Islet of Langerhans (tissue), 1 donor: ENCODE measurements at regions not wholly inside any gene's neighbourhood (a gene's known extent, or its start where the extent isn't known, plus 50 kb on each side); places are given as distances from the start of the nearest gene placed in this dataset.
A peak's percentile ranks its signal among the peaks of the same experiment; 100 is the strongest.

Experiments used
- FAIRE-seq: peaks from one replicate; lab custom pipeline; 2011; peaks lifted over from hg19 to GRCh38; lab: Jason Lieb, UNC

DNA sequence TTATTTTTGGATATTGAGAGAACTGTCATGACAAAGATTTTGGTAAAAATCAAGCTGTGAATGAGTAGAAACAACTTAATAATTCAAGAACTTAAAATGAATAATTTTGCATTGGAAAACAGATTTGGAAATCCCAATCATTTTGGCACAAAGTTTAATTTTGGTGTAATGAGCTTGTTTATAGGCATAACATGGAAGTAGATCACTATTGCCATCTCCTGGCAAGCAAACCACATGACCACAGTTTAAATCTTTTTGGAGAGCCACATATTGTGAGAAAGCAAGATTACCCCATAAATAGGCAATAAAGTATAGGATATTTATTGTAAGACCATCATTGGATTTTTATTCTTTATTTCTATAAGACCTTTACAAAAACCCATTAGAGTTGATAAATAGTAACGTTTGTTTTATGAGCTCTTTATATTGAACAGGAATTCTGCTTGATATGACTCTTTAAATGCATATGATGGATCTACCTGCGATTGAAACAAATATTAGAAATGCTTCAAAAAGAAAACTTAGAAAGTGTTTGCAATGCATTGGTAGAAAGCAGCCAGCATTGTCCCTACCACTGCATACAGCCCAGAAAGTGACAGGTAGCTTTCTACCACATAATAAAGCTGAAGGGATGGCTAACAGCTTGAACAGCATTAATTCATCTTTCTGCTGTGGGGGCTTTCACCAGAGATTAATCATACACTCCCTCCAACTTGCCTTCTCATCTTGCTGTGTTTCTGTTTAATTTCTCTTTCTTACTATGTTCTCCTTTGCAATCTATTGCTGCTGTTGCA, 766.8 kb downstream of the TBL1XR1 start:
- FAIRE-seq: peak; percentile 98

DNA sequence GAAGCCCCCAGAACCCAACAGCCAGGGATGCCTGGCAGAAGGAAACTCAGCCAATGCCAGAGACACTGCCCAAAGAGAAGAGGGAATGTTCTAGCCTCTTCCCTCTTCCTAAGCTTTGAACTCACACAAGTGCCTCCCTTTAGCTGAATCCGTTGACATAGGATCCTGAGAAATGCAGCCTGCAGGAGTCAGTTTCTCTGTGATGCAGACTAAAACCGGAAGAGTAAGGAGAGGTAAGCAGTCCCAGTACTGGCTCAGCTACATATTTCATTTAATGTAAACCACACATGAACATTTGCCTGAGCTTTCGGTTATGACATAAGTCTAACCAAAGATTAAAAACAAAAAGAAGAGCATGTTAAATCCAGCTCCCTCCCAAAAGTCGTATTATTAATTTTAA, 768.7 kb downstream of the TBL1XR1 start:
- FAIRE-seq: no peak

DNA sequence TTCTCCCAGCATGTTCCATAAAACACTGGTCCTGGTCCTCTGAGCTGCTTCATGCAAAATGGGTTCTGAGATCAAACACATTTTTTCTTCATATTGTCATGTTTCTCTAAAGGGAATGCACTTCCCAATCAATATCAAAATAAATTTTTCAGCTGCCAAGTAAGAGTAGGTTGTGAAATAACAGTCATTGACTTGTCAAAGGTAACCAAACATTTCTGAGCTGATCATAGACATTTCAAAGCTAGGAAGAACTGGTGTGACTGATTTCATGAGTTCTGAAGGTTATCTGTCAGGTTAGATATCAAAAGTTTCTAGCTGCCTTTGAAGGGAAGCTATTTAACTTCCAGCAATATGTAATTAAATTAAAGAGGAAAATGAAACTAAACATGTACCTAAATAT, 770.9 kb downstream of the TBL1XR1 start:
- FAIRE-seq: no peak

DNA sequence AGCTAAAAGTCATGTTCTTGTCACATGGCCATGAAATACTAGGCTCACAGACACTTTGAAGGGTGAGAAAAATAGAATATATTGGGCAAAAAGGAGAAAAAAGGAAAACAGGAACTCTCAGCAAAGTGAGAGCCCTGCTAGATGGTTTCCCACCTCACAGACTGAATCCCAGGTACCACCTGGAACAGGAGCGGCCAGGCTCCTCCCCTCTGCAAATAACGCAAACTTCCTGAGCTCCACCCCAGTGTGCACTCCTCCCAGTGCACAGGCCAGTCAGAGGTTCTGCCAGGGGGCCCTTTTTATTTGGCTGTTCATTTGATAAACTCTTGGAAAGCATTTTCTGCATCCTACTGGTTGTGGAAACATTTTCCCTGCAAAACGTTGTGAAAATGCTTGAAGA, 780.4 kb downstream of the TBL1XR1 start:
- no peak for FAIRE-seq

DNA sequence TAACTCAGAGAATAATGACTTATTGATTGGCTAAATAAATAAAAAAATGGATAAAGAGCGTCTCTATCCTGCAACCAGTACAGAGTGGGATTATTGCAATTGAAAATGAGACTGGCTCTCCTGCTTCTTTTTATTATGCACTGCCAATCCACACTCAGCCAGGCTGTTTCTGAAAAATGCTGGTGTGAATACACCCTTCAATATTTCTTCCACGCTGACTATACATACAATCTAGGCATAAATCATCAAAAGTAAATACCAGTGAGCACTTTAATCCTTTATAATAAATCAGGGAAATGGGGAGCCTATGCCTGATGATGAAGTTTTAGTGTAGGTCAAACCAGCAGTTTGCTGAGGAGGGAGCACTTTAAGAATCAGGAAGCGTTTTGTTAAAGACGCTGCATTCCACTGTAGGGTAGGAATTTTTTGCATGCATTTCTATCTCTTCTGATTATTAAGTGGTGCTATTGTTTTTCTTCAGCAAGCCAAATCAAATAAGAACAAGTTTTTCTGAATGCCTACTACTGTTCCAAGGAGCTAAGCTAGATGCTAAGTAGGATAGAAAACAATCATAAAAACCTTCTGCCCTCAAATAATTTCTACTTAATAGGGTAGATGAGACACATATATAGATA, 781.5 kb downstream of the TBL1XR1 start:
- no peak for FAIRE-seq

DNA sequence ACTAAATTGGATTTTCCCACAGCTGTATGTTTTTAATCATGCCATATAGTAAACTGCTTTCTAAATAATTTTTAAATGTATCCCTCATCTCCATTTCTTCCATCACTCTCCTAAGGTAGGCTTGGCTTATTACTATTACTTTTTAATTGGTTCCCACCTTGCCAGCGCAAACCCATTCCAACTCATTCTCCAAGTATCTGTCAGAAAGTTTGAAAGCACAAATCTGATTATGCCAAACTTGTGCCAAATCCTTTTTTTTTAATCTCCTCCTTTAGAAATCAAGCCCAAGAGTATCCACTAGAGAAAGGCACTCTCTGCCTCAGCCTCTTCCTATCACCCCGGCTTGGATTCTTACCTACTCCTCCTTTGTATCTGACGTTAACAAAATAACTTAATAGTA, 784.5 kb downstream of the TBL1XR1 start:
- no peak for FAIRE-seq

DNA sequence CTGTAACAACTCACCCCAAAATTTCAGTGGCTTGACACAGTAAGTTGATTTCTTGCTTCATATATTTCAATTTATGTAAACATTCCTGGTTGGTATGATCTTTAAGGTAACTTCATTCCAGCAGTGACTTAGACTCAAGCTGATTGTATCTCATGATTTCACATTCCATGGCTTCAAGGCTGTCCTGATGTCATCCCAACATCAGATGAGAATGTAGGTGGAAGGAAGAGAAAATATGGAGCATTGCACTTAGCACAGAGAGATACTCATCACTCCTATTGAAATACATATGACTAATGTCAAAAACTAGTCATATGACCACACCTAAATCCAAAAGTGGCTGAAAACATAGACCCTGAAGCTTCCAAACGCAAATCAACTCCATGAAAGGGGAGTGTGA, 793.8 kb downstream of the TBL1XR1 start:
- FAIRE-seq: no peak

DNA sequence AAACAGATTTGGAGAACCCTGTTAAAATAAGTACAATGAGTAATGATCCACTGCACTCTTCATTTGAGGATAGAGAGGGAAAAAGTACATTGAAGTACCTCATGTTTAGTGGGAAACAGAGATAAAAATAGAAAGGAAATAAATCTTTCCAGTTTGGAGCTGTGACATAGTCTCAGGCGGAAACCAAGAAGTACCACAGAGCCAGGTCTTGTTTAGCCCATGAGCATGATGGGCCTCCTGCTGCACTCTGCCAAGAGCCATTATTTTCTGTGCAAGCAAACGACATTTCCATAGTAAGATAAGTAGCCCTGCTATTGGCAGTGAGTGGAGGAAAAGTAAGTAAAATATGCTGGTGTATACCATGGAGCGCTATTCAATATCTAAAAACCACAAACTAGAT, 796.1 kb downstream of the TBL1XR1 start:
- FAIRE-seq: no peak

DNA sequence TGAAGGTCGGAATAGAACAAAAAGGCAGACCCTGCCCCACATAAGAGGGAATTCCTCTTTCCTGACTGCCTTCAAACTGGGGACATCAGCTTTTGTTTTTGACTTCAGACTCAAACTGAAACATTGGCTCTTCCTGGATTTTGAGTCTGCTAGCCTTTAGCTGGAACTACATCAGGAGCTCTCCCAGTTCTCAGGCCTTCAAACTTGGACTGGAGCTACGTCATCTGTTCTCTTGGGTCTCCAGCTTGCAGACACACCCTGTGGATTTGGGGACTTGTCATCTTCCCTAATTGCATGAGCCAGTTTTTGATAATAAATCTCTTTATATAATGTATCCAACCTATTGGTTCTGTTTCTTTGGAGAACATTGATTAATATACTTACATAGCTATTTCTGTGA, 798.1 kb downstream of the TBL1XR1 start:
- FAIRE-seq: no peak

DNA sequence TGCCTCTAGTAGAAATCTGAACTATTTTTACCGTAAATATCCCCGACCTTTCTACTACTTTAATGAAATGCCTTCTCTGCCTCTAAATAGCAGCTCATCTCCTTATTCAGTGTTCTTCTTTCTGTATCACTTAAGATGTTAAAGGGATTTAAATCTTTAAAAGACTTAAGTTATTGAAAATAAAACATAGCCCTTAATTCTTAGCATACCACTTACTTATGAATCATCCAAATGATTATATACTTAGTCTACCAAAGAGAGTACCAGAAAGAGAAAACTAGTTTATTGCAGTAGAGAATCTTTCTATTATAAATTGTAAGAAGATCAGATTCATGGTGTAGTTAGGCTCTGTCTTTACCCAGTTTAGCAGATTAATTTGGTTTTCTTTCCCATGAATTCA, 802.0 kb downstream of the TBL1XR1 start:
- no peak for FAIRE-seq

DNA sequence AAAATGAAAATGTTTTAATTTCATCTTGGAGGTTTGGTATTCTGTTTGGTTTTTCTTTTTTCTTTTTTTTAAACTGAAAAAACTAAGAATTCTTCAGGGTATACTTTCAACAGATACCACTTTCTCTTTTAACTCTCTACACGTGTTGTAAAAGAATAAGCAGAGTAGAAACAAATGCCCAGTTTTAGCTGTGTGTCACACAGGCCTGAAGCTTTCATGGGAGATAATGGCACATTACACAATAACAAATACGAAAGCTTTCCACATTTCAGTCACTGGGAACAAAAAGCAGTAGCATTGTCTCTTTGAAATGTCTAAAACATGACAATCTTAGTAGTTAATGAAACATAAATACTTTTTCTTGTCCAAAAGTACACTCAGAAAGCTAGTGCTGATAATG, 818.5 kb downstream of the TBL1XR1 start:
- no peak for FAIRE-seq

DNA sequence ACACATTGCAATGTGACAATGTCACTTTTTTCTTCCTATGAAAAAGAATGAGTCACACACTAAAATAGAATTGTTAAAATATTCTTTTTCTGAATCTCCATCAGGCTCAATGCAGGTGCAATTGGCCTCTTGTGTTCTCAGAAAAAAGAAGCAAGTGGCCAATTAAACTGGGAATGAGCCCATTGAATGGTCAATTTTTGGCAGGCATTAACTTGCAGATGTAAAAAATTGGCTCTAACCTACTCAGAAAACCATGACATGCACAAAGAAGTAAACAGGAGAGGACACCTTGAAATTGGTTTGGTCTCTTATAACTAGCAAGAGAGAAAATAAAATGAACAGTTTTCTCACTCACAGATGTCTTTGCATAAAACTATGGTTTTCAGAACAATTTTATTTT, 820.8 kb downstream of the TBL1XR1 start:
- FAIRE-seq: no peak

DNA sequence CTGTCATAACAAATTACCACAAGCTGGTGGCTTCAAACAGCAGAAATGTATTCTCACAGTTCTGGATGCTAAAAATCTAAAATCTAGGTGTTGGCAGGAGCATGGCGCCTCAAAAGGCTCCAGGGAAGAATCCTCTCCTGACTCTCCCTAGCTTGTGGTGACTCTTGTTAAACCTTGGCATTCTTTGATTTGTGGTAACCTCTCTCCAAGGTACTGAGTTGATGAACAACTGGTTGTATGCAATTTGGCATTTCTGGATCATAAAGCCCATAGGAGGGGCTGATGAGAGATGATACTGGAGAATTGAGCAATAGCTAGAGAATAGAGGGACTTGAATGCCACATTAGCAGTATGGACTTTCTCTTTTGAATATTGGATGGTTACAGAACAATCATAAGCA, 821.8 kb downstream of the TBL1XR1 start:
- FAIRE-seq: no peak

DNA sequence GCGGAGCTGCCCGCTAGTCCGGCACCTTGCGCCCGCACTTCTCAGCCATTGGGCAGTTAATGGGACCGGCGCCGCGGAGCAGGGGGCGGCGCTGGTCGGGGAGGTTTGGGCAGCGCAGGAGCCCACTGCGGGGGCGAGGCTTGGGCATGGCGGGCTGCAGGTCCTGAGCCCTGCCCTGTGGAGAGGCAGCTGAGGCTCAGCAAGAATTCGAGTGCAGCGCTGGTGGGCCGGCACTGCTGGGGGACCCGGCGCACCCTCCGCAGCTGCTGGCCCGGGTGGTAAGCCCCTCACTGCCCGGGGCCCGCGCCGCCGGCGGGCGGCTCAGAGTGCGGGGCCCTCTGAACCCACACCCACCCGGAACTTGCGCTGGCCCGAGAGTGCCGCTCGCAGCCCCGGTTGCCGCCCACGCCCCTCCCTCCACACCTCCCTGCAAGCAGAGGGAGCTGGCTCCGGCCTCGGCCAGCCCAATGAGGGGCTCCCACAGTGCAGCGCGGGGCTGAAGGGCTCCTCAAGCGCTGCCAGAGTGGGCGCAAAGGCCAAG, 835.0 kb downstream of the TBL1XR1 start:
- no peak for FAIRE-seq

DNA sequence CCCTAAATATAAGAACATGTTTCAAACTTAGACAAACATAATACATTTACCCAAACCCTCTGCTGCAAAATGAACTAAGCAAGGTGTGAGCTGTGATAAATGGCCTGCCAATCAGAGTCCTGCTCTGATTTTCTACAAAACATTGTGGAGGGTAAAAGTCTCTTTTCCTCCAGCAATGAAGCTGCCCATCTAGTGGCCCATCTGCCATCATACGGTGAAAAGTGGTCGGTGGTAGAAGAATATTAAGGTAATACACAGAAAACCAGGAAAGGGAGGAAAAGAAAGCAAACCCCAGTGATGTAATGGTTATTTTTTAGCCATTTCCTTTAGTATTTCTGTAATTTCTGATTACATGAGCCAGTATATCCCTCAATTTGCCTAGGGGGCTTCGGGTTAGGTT, 838.1 kb downstream of the TBL1XR1 start:
- FAIRE-seq: no peak

DNA sequence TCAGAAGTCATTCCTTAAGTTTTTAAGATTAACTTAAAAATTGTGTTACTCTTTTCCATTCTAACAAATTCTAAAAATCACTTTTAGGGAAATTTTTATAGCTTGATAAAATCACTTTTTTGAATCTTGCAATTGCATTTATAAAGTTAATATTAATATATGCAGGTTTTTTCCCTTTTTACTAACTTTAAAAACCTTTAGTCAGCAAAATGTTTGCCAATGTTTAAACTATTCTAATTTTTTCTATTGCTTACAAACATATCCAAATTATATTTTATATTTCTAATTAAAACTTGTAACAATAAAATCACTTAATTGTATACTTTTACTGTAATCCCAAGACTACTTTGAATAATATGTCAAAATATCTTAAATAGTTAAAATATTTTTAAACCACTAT, 839.4 kb downstream of the TBL1XR1 start:
- FAIRE-seq: no peak

DNA sequence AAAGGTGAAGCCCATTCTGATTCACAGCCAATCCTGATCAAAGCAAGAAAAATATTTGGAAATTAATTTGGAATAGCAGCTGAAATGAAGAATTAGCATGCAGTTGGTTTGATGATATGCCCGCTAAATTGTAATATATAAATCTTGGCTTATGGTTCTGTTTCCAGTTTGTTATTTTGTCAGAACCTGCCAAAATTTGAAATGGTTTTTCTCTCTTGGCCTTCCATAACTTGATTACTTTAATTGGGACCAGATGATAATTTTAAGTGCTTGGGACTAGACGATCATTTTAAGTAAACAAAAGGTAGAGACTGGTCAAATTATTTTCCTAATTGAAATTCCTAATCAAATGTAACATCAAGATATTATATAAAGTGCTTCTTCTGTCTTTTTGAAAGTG, 842.4 kb downstream of the TBL1XR1 start:
- FAIRE-seq: no peak

DNA sequence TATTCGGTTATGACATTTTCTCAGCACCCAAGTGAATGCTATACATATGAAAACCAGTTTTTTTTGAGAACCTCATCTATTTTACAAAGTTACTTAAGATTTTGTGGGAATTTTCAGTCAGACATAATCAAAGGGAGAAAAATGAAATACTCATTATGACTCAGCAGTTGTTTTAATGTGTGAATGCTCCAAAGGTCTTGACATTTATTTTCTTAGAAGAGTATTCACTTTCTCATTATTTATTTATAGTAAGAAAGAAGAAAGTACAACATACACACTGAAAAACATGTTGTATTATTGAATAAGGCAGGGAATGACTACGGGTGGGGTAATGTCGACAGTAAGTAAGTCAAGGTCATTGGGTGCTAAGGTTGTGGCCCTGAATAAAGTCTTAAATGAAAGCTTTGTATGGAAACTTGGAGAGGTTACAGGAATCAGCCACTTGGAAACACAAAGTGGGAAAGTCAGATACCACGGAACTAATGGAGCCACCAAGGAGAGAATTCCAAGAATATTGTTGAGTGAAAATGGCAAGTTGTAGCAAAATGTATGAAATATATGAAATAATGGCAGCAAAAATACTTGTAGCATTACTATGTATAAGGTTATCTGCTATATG, 844.5 kb downstream of the TBL1XR1 start:
- FAIRE-seq: no peak

DNA sequence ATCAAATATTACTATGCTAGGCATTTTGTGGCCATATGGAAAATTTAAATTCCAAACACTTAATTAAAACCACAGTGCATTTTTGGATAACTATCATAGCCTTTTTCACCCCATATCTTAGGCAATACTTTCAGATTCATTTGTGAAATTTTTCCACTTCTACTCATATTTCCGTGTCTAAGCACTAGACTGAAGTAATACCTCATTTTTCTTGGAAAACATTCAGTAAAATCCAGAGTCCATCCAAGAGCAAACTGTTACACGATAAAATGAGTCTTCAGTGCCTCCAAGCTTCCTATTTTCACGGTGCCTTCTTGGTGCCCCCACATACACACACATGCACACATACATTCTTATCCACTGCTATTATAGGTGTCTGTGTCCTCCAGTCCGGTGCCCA, 845.9 kb downstream of the TBL1XR1 start:
- FAIRE-seq: no peak

DNA sequence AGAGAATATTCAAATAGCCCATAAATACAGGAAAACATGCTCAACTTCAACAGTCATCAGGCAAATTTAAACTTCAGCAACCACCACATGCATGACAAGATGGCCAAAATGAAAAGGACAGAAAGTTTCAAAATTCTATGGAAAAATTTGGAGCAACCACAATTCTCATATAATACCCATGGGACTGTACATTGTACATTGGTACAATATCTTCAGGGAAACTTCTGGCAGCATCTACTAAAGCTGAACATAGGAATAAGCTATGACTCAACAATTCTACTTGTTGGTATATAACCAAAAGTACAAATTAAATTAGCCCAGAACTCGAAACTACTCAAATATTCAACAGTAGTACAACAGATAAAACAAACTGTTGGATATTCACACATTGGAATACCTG, 847.6 kb downstream of the TBL1XR1 start:
- no peak for FAIRE-seq

DNA sequence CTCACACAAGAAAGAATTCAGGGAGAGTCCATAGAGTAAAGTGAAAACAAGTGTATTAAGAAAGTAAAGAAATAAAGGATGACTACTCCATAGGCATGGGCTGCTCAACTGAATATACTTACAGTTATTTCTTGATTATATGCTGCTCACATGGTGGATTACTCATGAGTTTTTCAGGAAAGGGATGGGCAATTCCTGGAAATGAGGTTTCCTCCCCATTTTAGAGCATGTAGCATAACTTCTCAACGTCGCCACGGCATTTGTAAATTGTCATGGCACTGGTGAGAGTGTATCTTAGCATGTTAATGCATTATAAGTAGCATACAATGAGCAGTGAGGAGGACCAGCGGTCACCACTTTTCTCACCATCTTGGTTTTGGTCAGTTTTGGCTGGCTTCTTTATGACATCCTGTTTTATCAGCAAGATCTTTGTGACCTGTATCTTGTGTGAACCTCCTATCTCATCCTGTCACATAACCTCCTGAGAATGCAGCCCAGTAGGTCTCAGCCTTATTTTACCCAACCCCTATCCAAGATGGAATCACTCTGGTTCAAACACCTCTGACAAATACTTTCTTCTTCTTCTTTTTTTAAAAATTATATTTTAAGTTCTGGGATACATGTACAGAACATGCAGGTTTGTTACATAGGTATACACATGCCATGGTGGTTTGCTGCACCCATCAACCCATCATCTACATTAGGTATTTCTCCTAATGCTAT, 849.7 kb downstream of the TBL1XR1 start:
- FAIRE-seq: no peak

DNA sequence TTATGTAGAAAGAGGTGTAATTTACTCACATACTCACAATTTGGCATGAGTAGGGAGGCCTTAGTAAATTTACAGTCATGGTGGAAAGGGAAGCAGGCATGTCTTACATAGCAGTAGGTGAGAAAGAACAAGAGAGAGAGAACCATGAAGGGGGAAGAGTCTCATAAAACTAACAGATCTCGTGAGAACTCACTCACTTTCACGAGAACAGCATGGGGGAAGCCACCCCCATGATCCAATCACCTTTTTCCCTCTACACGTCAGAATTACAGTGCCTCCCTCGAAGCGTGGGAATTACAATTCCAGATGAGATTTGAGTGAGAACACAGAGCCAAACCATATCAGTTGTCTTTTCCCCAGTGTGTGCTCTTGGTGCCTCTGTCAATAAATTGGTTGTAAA, 855.3 kb downstream of the TBL1XR1 start:
- FAIRE-seq: no peak

DNA sequence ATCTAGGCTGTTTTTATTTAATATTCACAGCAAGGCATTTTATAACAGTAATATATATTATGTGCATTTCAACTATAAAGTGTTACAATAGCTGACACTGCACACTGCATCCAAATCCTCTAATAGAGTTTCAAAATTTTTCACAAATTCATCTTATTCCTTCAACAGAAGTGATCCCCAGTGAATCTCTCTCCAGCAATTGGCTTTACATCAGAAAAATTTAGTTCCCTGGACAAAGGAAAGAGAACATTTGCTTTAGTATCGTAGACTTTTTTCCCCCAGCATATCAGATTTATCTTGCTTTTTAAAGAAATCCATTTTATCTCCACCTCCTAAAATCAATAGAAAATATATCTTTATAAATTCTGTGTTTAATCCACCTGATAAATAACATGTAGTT, 868.6 kb downstream of the TBL1XR1 start:
- FAIRE-seq: no peak
